Left lung (tissue), 4 donors: ENCODE measurements at regions not wholly inside any gene's neighbourhood (a gene's known extent, or its start where the extent isn't known, plus 50 kb on each side); places are given as distances from the start of the nearest gene placed in this dataset.

Experiments
- ATAC-seq: fragments of 200-7000 bp; cut with Tn5 transposase; one replicate; pipeline ENCODE4 v1.9.1; 2020; ENCODE audit warnings: moderate library complexity
- DNase-seq, 4 donors: peaks; one replicate each; pipeline ENCODE4 v3.0.0-alpha.2; 2013 to 2020
- H3K27ac ChIP-seq, 2 donors: fragments of 200-600 bp; sonication (generic) in 1 of 2; one replicate each; pipeline versions ENCODE4 v1.5.0 to v1.8.0; 2020 to 2021
- H3K27me3 ChIP-seq, 2 donors: fragments of 200-600 bp; sonication (generic) in 1 of 2; one replicate each; pipeline versions ENCODE4 v1.5.0 to v1.8.0; 2020 to 2021
- H3K36me3 ChIP-seq, 2 donors: fragments of 200-600 bp; sonication (generic) in 1 of 2; one replicate each; pipeline versions ENCODE4 v1.5.0 to v1.8.0; 2020 to 2021
- H3K4me1 ChIP-seq, 2 donors: fragments of 200-600 bp; one replicate each; pipeline ENCODE4 v1.8.0; 2021
- H3K4me3 ChIP-seq, 2 donors: fragments of 200-600 bp; sonication (generic) in 1 of 2; one replicate each; pipeline versions ENCODE4 v1.5.0 to v1.8.0; 2020 to 2021; ENCODE audit warnings: mild to moderate bottlenecking in 1 of 2
- H3K9me3 ChIP-seq, 2 donors: fragments of 200-600 bp; sonication (generic) in 1 of 2; one replicate each; pipeline versions ENCODE4 v1.5.0 to v1.8.0; 2020 to 2021
- CTCF ChIP-seq, 2 donors: fragments of 200-600 bp; sonication (generic) in 1 of 2; IDR thresholded peaks; one replicate each; pipeline versions ENCODE4 v1.5.0 to v1.8.0; 2021; ENCODE audit warnings: antibody characterized with exemption in 2 of 2
- intact Hi-C, 2 donors: fragments of 100-400 bp; cut with DNase I; formaldehyde crosslinking; loops; one replicate each; pipeline versions ENCODE4 v1.11.2 to v1.14.2; 2022
- donor health status: DM: no; HTN: yes; CAD: no.
- donor health status: DM: no; HTN: no; CAD: no.

DNA sequence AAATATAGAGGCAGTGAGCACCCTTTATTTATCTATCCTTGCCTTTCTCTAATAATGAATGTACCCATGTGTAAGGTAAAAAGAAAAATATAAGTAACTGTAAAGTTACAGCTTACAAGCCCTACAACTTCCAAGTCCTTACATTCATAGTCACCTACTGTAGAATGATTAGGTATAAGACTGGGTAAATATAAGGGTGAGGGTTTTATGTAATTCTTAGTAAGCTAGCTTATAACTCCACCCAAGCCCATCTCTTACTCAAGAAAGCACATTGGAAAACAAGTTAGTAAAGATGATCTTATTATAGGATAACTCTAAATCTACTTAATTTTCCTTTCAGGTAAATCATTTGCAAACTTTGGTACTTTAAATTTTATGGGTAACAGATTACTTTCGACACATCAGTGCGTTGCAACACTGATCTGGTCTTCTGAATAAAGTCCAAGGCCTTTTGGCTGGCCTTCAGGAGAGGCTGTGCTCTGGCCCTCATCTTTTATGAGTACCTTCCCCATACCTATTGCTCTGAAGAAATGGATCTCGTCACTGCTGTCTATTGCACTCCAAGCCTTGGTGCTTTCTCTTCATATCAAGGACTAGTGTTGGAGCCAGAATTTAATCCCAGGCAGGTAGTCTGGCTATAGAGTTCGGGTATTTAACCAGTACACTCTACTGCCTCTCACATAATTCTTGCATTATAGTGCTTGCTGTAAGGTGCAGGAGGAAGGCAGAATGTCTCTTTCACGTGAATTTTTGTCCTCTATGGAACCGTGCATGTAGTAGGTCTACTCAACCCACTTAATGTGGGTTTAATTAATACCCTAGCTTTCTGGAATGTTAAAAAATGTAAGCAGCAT is 443.6 kb upstream of the AR start:
- ATAC-seq (no peak), DNase-seq (no peak)
- intact Hi-C loops, result no loop called here
- no peaks in the 10 kb centered on the region for H3K9me3 ChIP-seq
- no peaks in the 10 kb centered on the region for H3K36me3 ChIP-seq
- H3K4me3 ChIP-seq, result no peak overlapping the region
- TF ChIP-seq CTCF (IDR thresholded peaks at IDR 0.05), result no peak
- no peak overlapping the region for H3K27ac ChIP-seq
- no peaks in the 10 kb centered on the region for H3K27me3 ChIP-seq
- H3K4me1 ChIP-seq, result no peaks in the 10 kb centered on the region

DNA sequence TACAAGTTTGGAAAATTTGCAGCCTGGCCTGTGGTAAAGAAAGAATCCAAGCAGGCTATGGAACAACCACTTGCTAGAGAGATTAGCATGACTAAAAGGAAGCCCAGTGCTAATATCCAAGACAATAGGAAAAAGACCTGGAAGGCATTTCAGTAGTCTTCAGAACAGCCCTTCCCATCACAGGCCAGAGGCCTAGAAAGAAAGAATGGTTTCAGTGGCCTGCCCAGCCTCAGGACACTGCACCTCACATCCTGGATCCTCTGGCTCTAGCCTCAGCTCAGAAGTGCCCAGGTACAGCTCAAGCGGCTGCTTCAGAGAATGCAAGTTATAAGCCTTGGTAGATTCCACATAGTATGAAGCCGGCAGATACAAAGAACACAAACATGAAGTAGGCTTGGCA is 449.8 kb upstream of the AR start:
- Histone ChIP-seq H3K4me3 (no peak overlapping the region), H3K9me3 (peaks cover 0 to 4% of the 10 kb centered on the region in 2 donors), H3K27ac (no peak overlapping the region), H3K36me3 (no peaks in the 10 kb centered on the region), H3K4me1 (no peaks in the 10 kb centered on the region), H3K27me3 (no peaks in the 10 kb centered on the region)
- no peak for ATAC-seq
- no peak for TF ChIP-seq CTCF (IDR thresholded peaks at IDR 0.05)
- intact Hi-C loops, result no loop called here
- DNase-seq, result no peak

DNA sequence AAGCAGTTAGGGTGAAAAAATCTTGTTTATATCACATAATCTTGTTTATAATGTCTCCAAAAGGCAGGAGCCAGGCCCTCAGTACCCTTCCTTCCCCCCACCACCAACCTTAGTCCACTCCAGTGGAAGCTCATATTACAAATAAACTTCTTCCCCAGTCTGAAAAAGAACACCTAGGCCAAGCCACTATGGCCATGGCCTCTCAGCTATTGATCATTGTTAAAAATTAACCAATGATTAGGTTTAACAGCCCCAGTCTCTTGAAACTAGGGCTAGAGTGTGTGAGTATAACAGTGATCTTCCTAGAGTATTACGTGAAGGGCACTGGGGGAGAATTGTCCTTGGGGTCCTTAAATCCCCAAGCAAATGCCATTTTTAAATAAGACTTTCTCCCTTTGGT is 411.9 kb upstream of the EDA2R start:
- no peaks in the 10 kb centered on the region for H3K27me3 ChIP-seq
- H3K36me3 ChIP-seq, result no peaks in the 10 kb centered on the region
- H3K4me1 ChIP-seq, result no peaks in the 10 kb centered on the region
- no peak overlapping the region for H3K27ac ChIP-seq
- DNase-seq, result no peak
- no peaks in the 10 kb centered on the region for H3K9me3 ChIP-seq
- intact Hi-C loops, result no loop called here
- ATAC-seq, result no peak
- H3K4me3 ChIP-seq, result no peak overlapping the region
- TF ChIP-seq CTCF (IDR thresholded peaks at IDR 0.05), result no peak

DNA sequence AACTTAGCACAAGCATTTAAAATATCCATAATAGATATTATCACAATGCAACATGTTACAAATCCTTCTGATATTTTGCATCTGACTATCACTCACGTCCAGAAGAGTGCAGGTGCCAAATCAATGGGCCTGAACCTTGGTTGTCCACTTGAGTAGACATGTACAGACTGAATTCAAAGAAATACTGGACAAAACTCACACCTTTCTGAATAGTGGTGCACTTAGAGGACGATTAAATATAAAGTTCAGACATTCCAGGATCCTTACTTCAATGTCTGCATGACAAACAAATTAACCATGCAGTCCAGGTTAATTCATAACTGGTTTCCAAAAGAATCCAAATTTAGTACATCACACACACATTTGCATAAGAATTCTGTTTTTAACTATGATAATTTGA is 406.0 kb upstream of the EDA2R start:
- DNase-seq, result no peak
- H3K9me3 ChIP-seq, result no peaks in the 10 kb centered on the region
- no peaks in the 10 kb centered on the region for H3K27me3 ChIP-seq
- H3K4me3 ChIP-seq, result no peak overlapping the region
- H3K4me1 ChIP-seq, result no peaks in the 10 kb centered on the region
- H3K36me3 ChIP-seq, result no peaks in the 10 kb centered on the region
- intact Hi-C loops, result no loop called here
- no peak for TF ChIP-seq CTCF (IDR thresholded peaks at IDR 0.05)
- H3K27ac ChIP-seq, result no peak overlapping the region
- no peak for ATAC-seq

- no peak for TF ChIP-seq CTCF (IDR thresholded peaks at IDR 0.05)
- intact Hi-C loops, result no loop called here
- Histone ChIP-seq H3K36me3 (no peaks in the 10 kb centered on the region), H3K27ac (no peak overlapping the region), H3K4me3 (no peak overlapping the region), H3K4me1 (no peaks in the 10 kb centered on the region), H3K9me3 (no peaks in the 10 kb centered on the region), H3K27me3 (no peaks in the 10 kb centered on the region)
- DNase-seq (peak in 1 of 4 donors; percentile 1), ATAC-seq (peak; percentile 67)
Measured at GRCh38 chrX:67044029-67044653, 405.3 kb upstream of the EDA2R start.
